ENCODE measurements at regions not wholly inside any gene's neighbourhood (a gene's known extent, or its start where the extent isn't known, plus 50 kb on each side); places are given as distances from the start of the nearest gene placed in this dataset.

- H3K27ac ChIP-seq: no peak overlapping the region
- TF ChIP-seq ZFX (IDR thresholded peaks at IDR 0.05): no peak
- no peak for TF ChIP-seq CTCF (conservative IDR thresholded peaks at IDR 0.05)
Observed at GRCh38 chr6:4378319-4378996, 243.1 kb upstream of the ECI2 start.

GRCh38 chr6:4377603-4378002, 242.2 kb upstream of the ECI2 start:
- TF ChIP-seq CTCF (conservative IDR thresholded peaks at IDR 0.05) (no peak), ZFX (IDR thresholded peaks at IDR 0.05) (no peak)
- H3K27ac ChIP-seq: no peak overlapping the region

- no peak for TF ChIP-seq CTCF (conservative IDR thresholded peaks at IDR 0.05)
- TF ChIP-seq ZFX (IDR thresholded peaks at IDR 0.05): no peak
- H3K27ac ChIP-seq: no peak overlapping the region
Observed at GRCh38 chr6:4374216-4374615, 238.8 kb upstream of the ECI2 start.

- TF ChIP-seq ZFX (IDR thresholded peaks at IDR 0.05) (no peak), CTCF (conservative IDR thresholded peaks at IDR 0.05) (no peak)
- H3K27ac ChIP-seq: no peak overlapping the region
Observed at GRCh38 chr6:4372866-4373265, 237.5 kb upstream of the ECI2 start.

- TF ChIP-seq ZFX (IDR thresholded peaks at IDR 0.05) (no peak), CTCF (conservative IDR thresholded peaks at IDR 0.05) (no peak)
- no peak overlapping the region for H3K27ac ChIP-seq
Observed at GRCh38 chr6:4371207-4371921, 236.0 kb upstream of the ECI2 start.

GRCh38 chr6:4370066-4370465, 234.7 kb upstream of the ECI2 start:
- TF ChIP-seq ZFX (IDR thresholded peaks at IDR 0.05) (no peak), CTCF (conservative IDR thresholded peaks at IDR 0.05) (no peak)
- H3K27ac ChIP-seq: no peak overlapping the region

- TF ChIP-seq CTCF (conservative IDR thresholded peaks at IDR 0.05) (no peak), ZFX (IDR thresholded peaks at IDR 0.05) (no peak)
- peak overlapping the region; percentile 28 for H3K27ac ChIP-seq
Observed at GRCh38 chr6:4369616-4370015, 234.2 kb upstream of the ECI2 start.
